ENCODE measurements at regions not wholly inside any gene's neighbourhood (a gene's known extent, or its start where the extent isn't known, plus 50 kb on each side); places are given as distances from the start of the nearest gene placed in this dataset.

DNA sequence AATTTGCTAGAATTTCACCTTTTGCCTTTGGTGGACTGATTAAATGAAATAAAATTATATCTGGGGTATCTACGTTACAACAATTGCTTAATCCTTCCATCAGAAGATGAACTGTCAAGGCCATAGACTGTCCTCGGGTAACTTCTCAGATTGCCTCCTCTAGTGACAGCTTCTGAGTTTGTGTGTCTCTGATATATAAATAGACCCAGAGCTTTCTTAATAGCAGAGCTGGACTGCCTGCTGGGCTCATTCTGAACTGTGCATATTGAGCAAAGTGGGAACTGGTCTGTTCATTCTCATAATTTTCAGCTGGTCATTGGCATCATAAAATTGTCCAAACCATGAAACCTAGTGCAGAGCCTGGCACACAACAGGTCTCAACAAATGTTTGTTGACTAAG is 99.1 kb upstream of the GRAMD1B start:
- no peak overlapping the region for H3K4me3 ChIP-seq (replicated peaks in 1 of 2; ENCODE audit: low read depth in 2 of 2, low read length in 2 of 2)
- DNase-seq (ENCODE audit: low read depth in 2 of 2): no peak
- TF ChIP-seq, protein P1, sequence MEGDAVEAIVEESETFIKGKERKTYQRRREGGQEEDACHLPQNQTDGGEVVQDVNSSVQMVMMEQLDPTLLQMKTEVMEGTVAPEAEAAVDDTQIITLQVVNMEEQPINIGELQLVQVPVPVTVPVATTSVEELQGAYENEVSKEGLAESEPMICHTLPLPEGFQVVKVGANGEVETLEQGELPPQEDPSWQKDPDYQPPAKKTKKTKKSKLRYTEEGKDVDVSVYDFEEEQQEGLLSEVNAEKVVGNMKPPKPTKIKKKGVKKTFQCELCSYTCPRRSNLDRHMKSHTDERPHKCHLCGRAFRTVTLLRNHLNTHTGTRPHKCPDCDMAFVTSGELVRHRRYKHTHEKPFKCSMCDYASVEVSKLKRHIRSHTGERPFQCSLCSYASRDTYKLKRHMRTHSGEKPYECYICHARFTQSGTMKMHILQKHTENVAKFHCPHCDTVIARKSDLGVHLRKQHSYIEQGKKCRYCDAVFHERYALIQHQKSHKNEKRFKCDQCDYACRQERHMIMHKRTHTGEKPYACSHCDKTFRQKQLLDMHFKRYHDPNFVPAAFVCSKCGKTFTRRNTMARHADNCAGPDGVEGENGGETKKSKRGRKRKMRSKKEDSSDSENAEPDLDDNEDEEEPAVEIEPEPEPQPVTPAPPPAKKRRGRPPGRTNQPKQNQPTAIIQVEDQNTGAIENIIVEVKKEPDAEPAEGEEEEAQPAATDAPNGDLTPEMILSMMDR (IDR thresholded peaks at IDR 0.05; ENCODE audit: low read depth, low read length): no peak

DNA sequence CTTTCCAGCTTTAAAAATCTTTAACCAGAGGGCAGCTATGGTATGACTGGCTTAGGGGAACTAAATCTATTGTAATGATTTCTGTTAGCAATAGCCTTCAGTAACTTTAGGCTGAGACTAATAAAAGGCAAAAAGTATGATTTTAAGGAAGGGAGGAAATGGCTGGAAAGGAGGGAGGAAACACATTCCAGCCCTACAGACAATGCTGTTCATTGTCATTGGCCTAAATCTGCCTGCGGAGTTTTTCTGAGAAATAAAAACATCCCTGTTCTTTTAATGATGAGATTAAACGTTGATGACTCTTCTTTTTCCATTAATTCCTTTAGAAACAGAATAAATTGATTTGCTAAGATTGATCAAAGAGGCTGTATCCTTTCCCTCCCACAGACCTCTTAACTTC is 99.6 kb upstream of the GRAMD1B start:
- H3K4me3 ChIP-seq (replicated peaks in 1 of 2; ENCODE audit: low read depth in 2 of 2, low read length in 2 of 2): no peak overlapping the region
- no peak for DNase-seq (ENCODE audit: low read depth in 2 of 2)
- TF ChIP-seq, protein P1 (IDR thresholded peaks at IDR 0.05; ENCODE audit: low read depth, low read length): no peak

DNA sequence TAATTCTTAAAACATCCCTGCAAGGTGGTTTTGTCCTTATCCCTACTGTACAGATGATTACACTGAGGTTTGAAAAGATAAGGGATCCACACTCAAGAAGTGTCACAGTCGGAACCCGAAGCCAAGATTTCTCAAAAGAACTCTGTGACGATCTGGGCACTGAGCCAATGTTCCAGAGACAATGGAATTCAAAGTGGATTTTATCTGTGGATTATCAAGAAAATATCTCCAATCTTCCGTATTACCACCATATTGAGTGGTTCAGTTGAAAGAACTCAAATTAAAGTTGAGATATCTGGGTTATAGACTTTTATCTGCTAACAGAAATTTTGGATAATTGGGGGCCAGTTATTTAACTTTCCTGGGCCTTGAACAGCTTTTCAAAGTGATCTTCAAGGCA is 100.0 kb upstream of the GRAMD1B start:
- DNase-seq (ENCODE audit: low read depth in 2 of 2): no peak
- H3K4me3 ChIP-seq (replicated peaks in 1 of 2; ENCODE audit: low read depth in 2 of 2, low read length in 2 of 2): no peak overlapping the region
- TF ChIP-seq, protein P1 (IDR thresholded peaks at IDR 0.05; ENCODE audit: low read depth, low read length): no peak

DNA sequence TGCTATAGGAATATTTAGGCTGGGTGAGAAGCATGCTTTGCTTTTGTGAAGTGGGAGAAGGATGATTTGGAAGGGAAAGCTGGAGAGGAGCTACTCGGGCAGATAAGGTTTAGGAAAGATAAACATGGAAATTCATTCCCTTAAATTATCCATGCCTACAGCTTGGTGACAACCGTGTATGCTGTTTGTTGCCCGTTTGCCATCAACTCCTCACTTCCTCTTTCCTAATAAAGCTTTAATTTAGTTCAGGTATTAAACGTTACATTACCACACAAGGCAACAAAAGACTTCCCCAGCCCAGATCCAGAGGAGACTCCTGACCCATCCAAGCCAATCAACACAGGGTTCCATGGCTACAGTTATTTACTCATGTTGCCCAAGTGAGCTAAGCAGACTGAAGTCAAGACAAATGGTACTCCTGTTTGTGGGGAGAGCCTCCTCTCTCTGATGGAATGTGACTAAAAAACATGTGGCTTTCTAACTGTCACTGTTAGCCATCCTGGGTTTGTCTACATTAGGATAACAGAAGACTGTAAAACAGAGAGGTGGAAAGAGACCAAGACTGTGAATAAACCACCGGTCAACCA is 101.7 kb upstream of the GRAMD1B start:
- DNase-seq (ENCODE audit: low read depth in 2 of 2): no peak
- H3K4me3 ChIP-seq (replicated peaks in 1 of 2; ENCODE audit: low read depth in 2 of 2, low read length in 2 of 2): no peak overlapping the region
- TF ChIP-seq, protein P1 (IDR thresholded peaks at IDR 0.05; ENCODE audit: low read depth, low read length): no peak

DNA sequence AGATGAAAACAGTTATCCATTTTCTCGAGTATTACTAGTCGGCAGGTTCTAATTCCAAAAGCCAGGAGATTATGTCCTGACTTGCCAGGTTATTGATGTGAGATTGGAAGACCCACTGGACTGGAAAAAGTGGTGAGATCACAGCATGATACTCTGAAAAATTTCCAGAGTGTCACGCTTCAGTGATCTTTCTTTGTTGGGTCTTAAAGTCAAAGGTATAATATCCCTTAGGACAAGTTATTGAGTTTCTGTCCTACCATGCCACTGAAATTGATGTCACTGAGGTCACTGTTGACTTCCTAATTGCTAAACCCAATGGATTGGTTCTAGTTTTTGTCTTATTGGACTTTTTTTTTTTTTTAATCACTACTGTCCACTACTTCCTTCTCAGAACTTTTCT is 104.5 kb upstream of the GRAMD1B start:
- DNase-seq (ENCODE audit: low read depth in 2 of 2): no peak
- no peak overlapping the region for H3K4me3 ChIP-seq (replicated peaks in 1 of 2; ENCODE audit: low read depth in 2 of 2, low read length in 2 of 2)
- TF ChIP-seq, protein P1 (IDR thresholded peaks at IDR 0.05; ENCODE audit: low read depth, low read length): no peak

DNA sequence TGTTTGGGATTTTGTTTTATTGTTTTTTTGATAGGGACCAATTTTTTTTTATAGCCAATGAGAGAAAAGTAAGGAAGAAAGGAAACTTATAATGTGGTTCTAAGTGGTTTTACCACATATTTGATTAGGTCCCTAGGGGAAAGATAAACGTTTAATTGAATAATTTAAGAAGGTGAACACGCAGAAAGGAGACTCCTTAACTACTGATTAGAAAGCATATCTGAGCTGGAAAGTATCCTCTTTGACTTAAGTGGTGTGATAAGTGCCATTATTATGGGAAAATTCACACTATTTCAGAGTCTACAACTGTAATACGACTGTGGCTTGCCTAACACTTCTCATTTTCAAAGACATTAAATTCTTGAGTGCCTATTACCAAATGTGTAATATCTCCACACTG is 106.5 kb upstream of the GRAMD1B start:
- H3K4me3 ChIP-seq (replicated peaks in 1 of 2; ENCODE audit: low read depth in 2 of 2, low read length in 2 of 2): no peak overlapping the region
- TF ChIP-seq, protein P1 (IDR thresholded peaks at IDR 0.05; ENCODE audit: low read depth, low read length): no peak
- DNase-seq (ENCODE audit: low read depth in 2 of 2): no peak

DNA sequence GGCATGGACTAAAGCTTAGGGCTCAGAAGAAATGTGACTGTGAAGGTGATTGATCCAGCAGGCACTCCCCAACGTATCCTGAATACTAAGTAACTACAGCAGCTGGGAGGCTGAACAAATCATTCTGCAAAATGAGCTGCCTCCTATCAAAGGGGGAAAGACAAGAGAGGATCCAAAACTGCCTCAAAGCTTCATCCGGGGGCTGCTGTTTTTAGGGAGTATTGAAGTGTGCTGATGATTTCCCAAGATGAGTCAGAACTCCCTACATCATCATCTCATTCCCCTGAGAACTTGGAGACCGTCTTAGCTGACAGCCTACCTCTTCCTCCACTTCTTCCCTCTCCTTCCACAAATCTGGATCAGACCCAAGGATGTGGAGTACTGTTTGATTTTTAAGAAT is 108.4 kb upstream of the GRAMD1B start:
- no peak overlapping the region for H3K4me3 ChIP-seq (replicated peaks in 1 of 2; ENCODE audit: low read depth in 2 of 2, low read length in 2 of 2)
- TF ChIP-seq, protein P1 (IDR thresholded peaks at IDR 0.05; ENCODE audit: low read depth, low read length): no peak
- peak in 1 of 2 donors; percentile 10 for DNase-seq (ENCODE audit: low read depth in 2 of 2)

Measured in cardiac fibroblast (primary cell).